SK-N-MC (cell line): ENCODE measurements at regions not wholly inside any gene's neighbourhood (a gene's known extent, or its start where the extent isn't known, plus 50 kb on each side); places are given as distances from the start of the nearest gene placed in this dataset.

ENCODE experiments used
- EZH2 ChIP-seq: fragments of 200-600 bp; sonication (generic); IDR thresholded peaks from one replicate; pipeline ENCODE4 v1.6.1; 2017; ENCODE audit warnings: antibody characterized with exemption
- FOXP2 ChIP-seq: optimal IDR thresholded peaks from 2 replicates; pipeline ENCODE3; 2011; ENCODE audit warnings: mild to moderate bottlenecking, moderate library complexity; ENCODE audit not compliant: insufficient read depth; ENCODE audit errors: extremely low read length, control extremely low read depth
- POLR2AphosphoS5 ChIP-seq: IDR thresholded peaks from 2 replicates; pipeline ENCODE4 v1.6.1; 2012; ENCODE audit warnings: mild to moderate bottlenecking, low read depth, low read length, borderline replicate concordance

DNA sequence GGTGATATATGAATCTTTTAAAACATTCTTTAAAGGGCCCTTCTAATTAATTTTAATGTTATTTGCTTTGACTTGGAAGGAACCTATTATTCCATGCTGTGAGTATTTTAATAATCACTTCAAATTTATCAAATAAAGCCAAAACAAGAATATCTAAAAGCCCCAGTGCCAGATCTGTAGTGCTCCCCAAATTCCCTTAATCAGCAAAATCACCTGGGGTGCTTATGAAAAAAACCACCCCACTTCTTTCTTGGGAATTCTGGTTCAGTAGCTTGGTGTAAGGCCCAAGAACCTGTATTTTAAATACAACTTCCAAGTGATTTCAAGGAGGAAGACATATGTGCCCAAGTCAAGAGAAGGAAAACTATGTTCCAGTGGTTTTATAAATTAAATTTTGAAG, 202.4 kb upstream of the OSR1 start:
- no peak for TF ChIP-seq POLR2AphosphoS5
- no peak for TF ChIP-seq EZH2
- TF ChIP-seq FOXP2 = no peak
